Stimulated activated CD4-positive, alpha-beta T cell treated with anti-CD3 and anti-CD28 coated beads, Interleukin-1b, Interleukin-23, amount 100 ng/mL, for 4 hours (primary cell): ENCODE measurements at regions not wholly inside any gene's neighbourhood (a gene's known extent, or its start where the extent isn't known, plus 50 kb on each side); places are given as distances from the start of the nearest gene placed in this dataset.
"Not testable (repeated sequence)": the region's sequence is repeated elsewhere in the genome, so short reads cannot be mapped to it uniquely, and the experiment has no call there.

ENCODE experiments used
- DNase-seq, 2 donors: peaks; one replicate each; pipeline ENCODE4 v3.0.0-alpha.2; 2020; ENCODE audit warnings: low read depth in 2 of 2

GRCh38 chr20:30660982-30661381, 596.5 kb upstream of the DEFB115 start:
- DNase-seq, result not testable (repeated sequence)

GRCh38 chr20:30668418-30668817, 589.0 kb upstream of the DEFB115 start:
- not testable (repeated sequence) for DNase-seq

- not testable (repeated sequence) for DNase-seq
Observed at GRCh38 chr20:30669330-30670029, 588.0 kb upstream of the DEFB115 start.

- DNase-seq, result not testable (repeated sequence)
Observed at GRCh38 chr20:30671120-30671519, 586.3 kb upstream of the DEFB115 start.

GRCh38 chr20:30675988-30676564, 581.4 kb upstream of the DEFB115 start:
- DNase-seq, result not testable (repeated sequence)

- not testable (repeated sequence) for DNase-seq
Observed at GRCh38 chr20:30682236-30682635, 575.2 kb upstream of the DEFB115 start.

- not testable (repeated sequence) for DNase-seq
Observed at GRCh38 chr20:30712861-30713260, 544.6 kb upstream of the DEFB115 start.

GRCh38 chr20:30719415-30720199, 537.9 kb upstream of the DEFB115 start:
- not testable (repeated sequence) for DNase-seq

GRCh38 chr20:30723511-30723910, 534.0 kb upstream of the DEFB115 start:
- not testable (repeated sequence) for DNase-seq

- DNase-seq, result not testable (repeated sequence)
Observed at GRCh38 chr20:30723934-30724687, 533.4 kb upstream of the DEFB115 start.

- not testable (repeated sequence) for DNase-seq
Observed at GRCh38 chr20:30724688-30725074, 532.8 kb upstream of the DEFB115 start.

GRCh38 chr20:30725188-30725587, 532.3 kb upstream of the DEFB115 start:
- not testable (repeated sequence) for DNase-seq

- not testable (repeated sequence) for DNase-seq
Observed at GRCh38 chr20:30728271-30728885, 529.1 kb upstream of the DEFB115 start.
